CD4-positive, alpha-beta T cell (primary cell): ENCODE measurements at regions not wholly inside any gene's neighbourhood (a gene's known extent, or its start where the extent isn't known, plus 50 kb on each side); places are given as distances from the start of the nearest gene placed in this dataset.

Experiments
- ATAC-seq: fragments of 200-7000 bp; cut with Tn5 transposase; one replicate; pipeline ENCODE4 v1.10.0; 2022; ENCODE audit warnings: mild to moderate bottlenecking; ENCODE audit not compliant: poor library complexity
- CTCF ChIA-PET: fragments of 350-600 bp; sonication (Branson Sonifier 250); formaldehyde crosslinking; loops from one replicate; lab custom pipeline; 2021; ENCODE audit warnings: antibody characterized with exemption, inconsistent platforms; lab: Charles Lee
- POLR2A ChIA-PET: fragments of 350-600 bp; sonication (Branson Sonifier 250); formaldehyde crosslinking; loops from one replicate; lab custom pipeline; 2021; ENCODE audit warnings: antibody characterized with exemption, inconsistent platforms; lab: Charles Lee
- DNase-seq, 14 experiments: peaks; one replicate each; pipeline ENCODE4 v3.0.0-alpha.2; 2013 to 2020; ENCODE audit warnings: mixed read lengths in 2 of 14
- H3K27ac ChIP-seq, 2 donors: one replicate each; pipeline versions ENCODE4 v1.5.1 to v1.7.0; 2013; ENCODE audit warnings: low read length in 2 of 2, low read depth in 1 of 2, mild to moderate bottlenecking in 1 of 2
- H3K27me3 ChIP-seq, 2 experiments: 1 replicate in 1 of 2; 2 replicates in 1 of 2; pipeline versions ENCODE4 v1.6.1 to v1.7.0; 2013; ENCODE audit warnings: low read length in 2 of 2, control low read depth in 1 of 2, mild to moderate bottlenecking in 1 of 2, moderate library complexity in 1 of 2; ENCODE audit not compliant: insufficient read depth in 2 of 2, control insufficient read depth in 1 of 2
- H3K36me3 ChIP-seq: one replicate; pipeline ENCODE4 v1.6.1; 2013; ENCODE audit warnings: low read length, control low read depth; ENCODE audit not compliant: insufficient read depth
- H3K4me1 ChIP-seq: one replicate; pipeline ENCODE4 v1.6.1; 2013; ENCODE audit warnings: low read length, control low read depth; ENCODE audit not compliant: insufficient read depth
- H3K4me3 ChIP-seq: one replicate; pipeline ENCODE4 v1.5.1; 2013; ENCODE audit warnings: mild to moderate bottlenecking, low read length, moderate library complexity
- H3K9me3 ChIP-seq, 2 experiments: 1 replicate in 1 of 2; 2 replicates in 1 of 2; pipeline versions ENCODE4 v1.6.1 to v1.7.0; 2013; ENCODE audit warnings: low read length in 2 of 2, mild to moderate bottlenecking in 2 of 2, control low read depth in 1 of 2, moderate library complexity in 1 of 2; ENCODE audit not compliant: control insufficient read depth in 1 of 2, insufficient read depth in 1 of 2
- H3K27ac Mint-ChIP-seq: one replicate; pipeline ENCODE4 v1.8.0; 2020; ENCODE audit warnings: mixed read lengths
- H3K27me3 Mint-ChIP-seq: one replicate; pipeline ENCODE4 v1.8.0; 2021; ENCODE audit warnings: mixed read lengths
- H3K36me3 Mint-ChIP-seq: one replicate; pipeline ENCODE4 v1.8.0; 2021; ENCODE audit warnings: low read depth, mixed read lengths
- H3K4me1 Mint-ChIP-seq: one replicate; pipeline ENCODE4 v1.8.0; 2021; ENCODE audit warnings: low read depth, mixed read lengths
- H3K4me3 Mint-ChIP-seq: one replicate; pipeline ENCODE4 v1.8.0; 2020; ENCODE audit warnings: mild to moderate bottlenecking, mixed read lengths
- H3K9me3 Mint-ChIP-seq: one replicate; pipeline ENCODE4 v1.8.0; 2020; ENCODE audit warnings: mixed read lengths
- intact Hi-C, 2 experiments: fragments of 100-400 bp; cut with DNase I in 1 of 2; cut with micrococcal nuclease in 1 of 2; formaldehyde crosslinking; loops; one replicate each; pipeline versions ENCODE4 v1.15.1 to v1.9.0; 2023 to 2025; cut with DNase I, micrococcal nuclease
- TF ChIP-seq, protein P1 (sequence below): fragments of 200-600 bp; IDR thresholded peaks from one replicate; pipeline ENCODE4 v1.8.0; 2022; ENCODE audit warnings: antibody characterized with exemption, mild to moderate bottlenecking

DNA sequence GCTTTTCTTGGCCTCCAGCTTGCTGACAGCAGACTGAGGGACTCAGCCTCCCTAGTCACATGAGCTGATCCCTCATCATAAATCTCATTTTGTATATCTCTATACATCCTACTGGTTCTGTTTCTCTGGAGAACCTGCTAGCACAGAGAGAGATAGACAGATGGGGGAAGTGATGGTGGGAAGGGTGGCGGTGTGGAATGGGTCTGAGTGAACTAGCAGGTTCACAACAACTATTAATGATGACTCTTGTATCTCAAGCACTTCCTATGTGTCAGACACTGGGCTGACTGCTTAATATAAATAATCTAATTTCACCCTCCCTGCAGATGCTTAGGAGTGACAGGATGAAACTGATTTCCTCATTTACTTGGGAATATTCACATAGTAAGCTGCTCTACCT is 106.9 kb upstream of the TLE3 start:
- TF ChIP-seq, protein P1, sequence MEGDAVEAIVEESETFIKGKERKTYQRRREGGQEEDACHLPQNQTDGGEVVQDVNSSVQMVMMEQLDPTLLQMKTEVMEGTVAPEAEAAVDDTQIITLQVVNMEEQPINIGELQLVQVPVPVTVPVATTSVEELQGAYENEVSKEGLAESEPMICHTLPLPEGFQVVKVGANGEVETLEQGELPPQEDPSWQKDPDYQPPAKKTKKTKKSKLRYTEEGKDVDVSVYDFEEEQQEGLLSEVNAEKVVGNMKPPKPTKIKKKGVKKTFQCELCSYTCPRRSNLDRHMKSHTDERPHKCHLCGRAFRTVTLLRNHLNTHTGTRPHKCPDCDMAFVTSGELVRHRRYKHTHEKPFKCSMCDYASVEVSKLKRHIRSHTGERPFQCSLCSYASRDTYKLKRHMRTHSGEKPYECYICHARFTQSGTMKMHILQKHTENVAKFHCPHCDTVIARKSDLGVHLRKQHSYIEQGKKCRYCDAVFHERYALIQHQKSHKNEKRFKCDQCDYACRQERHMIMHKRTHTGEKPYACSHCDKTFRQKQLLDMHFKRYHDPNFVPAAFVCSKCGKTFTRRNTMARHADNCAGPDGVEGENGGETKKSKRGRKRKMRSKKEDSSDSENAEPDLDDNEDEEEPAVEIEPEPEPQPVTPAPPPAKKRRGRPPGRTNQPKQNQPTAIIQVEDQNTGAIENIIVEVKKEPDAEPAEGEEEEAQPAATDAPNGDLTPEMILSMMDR, result no peak
- DNase-seq (no peak), ATAC-seq (no peak)
- no peak overlapping the region for H3K4me3 ChIP-seq
- H3K27ac ChIP-seq, result no peak overlapping the region
- H3K4me3 Mint-ChIP-seq, result no peak overlapping the region
- no peaks in the 10 kb centered on the region for H3K9me3 Mint-ChIP-seq
- no peaks in the 10 kb centered on the region for H3K36me3 ChIP-seq
- no peak overlapping the region for H3K27ac Mint-ChIP-seq
- H3K4me1 Mint-ChIP-seq, result no peaks in the 10 kb centered on the region
- no peaks in the 10 kb centered on the region for H3K9me3 ChIP-seq
- H3K27me3 Mint-ChIP-seq, result no peaks in the 10 kb centered on the region
- ChIA-PET POLR2A (no interaction called here), CTCF (no interaction called here)
- H3K4me1 ChIP-seq, result no peaks in the 10 kb centered on the region
- no peaks in the 10 kb centered on the region for H3K27me3 ChIP-seq
- no peaks in the 10 kb centered on the region for H3K36me3 Mint-ChIP-seq
- intact Hi-C loops, result loop anchor here in 1 of 2 experiments (10.0 kb wide), 1 partner anchor 150 kb away; no protein-coding TSS in a partner anchor

DNA sequence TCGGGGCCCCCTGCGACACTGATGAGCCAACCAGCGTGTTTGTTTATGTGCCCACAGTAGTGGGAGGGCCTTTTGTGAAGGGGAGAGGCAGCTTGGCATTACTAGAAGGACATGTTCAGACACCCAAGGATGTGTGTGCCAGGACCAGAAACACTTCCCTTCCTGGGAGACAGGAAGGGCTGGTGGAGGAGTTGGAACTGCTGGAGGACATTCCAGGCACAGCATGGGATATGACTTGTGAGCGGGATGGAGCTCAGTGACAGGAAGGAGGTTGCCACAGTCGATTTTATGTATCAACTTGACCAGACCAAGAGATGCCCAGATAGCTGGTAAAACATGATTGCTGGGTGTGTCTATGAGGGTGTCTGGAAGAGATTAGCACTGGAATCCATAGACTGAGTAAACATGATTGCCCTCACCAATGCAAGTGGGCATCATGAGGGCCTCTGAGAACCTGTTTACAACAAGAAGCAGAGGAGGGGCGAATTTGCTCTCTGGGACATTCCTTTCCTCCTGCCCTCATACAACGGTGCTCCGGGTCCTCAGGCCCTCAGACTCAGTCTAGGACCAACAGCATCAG is 106.4 kb upstream of the TLE3 start:
- ChIA-PET POLR2A (no interaction called here), CTCF (no interaction called here)
- no peaks in the 10 kb centered on the region for H3K36me3 Mint-ChIP-seq
- no peaks in the 10 kb centered on the region for H3K9me3 Mint-ChIP-seq
- DNase-seq, result no peak
- intact Hi-C loops, result loop anchor here in 1 of 2 experiments (10.0 kb wide), 1 partner anchor 149 kb away; no protein-coding TSS in a partner anchor
- TF ChIP-seq, protein P1, result no peak
- H3K4me3 Mint-ChIP-seq, result no peak overlapping the region
- H3K27me3 ChIP-seq, result no peaks in the 10 kb centered on the region
- H3K27ac Mint-ChIP-seq, result no peak overlapping the region
- H3K27me3 Mint-ChIP-seq, result no peaks in the 10 kb centered on the region
- H3K36me3 ChIP-seq, result no peaks in the 10 kb centered on the region
- no peaks in the 10 kb centered on the region for H3K9me3 ChIP-seq
- H3K4me3 ChIP-seq, result no peak overlapping the region
- H3K4me1 ChIP-seq, result no peaks in the 10 kb centered on the region
- no peak for ATAC-seq
- H3K4me1 Mint-ChIP-seq, result no peaks in the 10 kb centered on the region
- no peak overlapping the region for H3K27ac ChIP-seq

DNA sequence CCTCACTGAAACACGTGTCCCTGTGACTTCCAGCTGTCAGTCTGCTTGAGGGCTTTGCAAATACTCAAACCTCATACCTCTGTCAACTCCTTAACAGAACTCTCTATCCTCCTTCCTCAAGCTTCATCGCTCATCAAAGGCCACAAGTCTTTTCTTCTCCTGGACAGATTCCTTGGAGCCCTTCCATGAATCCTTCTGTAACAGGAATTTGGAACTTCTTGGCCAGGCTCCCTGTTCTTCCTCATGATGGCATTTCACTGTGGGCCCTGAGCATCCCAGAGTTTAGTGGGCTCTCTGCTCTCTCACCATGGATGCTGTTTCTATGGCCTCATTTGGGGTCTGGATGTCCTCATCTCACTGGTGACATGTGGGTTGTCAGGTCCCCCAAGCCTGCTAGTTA is 105.0 kb upstream of the TLE3 start:
- TF ChIP-seq, protein P1, result no peak
- no peak overlapping the region for H3K4me3 ChIP-seq
- ChIA-PET POLR2A (no interaction called here), CTCF (no interaction called here)
- Mint-ChIP-seq H3K27ac (no peak overlapping the region), H3K9me3 (no peaks in the 10 kb centered on the region), H3K36me3 (no peaks in the 10 kb centered on the region), H3K4me3 (no peak overlapping the region), H3K27me3 (no peaks in the 10 kb centered on the region), H3K4me1 (no peaks in the 10 kb centered on the region)
- no peak for ATAC-seq
- no peaks in the 10 kb centered on the region for H3K36me3 ChIP-seq
- H3K27me3 ChIP-seq, result no peaks in the 10 kb centered on the region
- intact Hi-C loops, result loop anchor here in 1 of 2 experiments (10.0 kb wide), 1 partner anchor 148 kb away; no protein-coding TSS in a partner anchor
- H3K9me3 ChIP-seq, result no peaks in the 10 kb centered on the region
- H3K27ac ChIP-seq, result no peak overlapping the region
- no peak for DNase-seq
- H3K4me1 ChIP-seq, result no peaks in the 10 kb centered on the region
